ENCODE measurements at regions not wholly inside any gene's neighbourhood (a gene's known extent, or its start where the extent isn't known, plus 50 kb on each side); places are given as distances from the start of the nearest gene placed in this dataset.

GRCh38 chr2:133811409-133812125 is 243.3 kb upstream of the NCKAP5 start:
- CTCF ChIA-PET = no interaction called here

GRCh38 chr2:133812826-133813617 is 244.8 kb upstream of the NCKAP5 start:
- TF ChIP-seq CTCF (IDR thresholded peaks at IDR 0.05; ENCODE audit: control extremely low read depth, extremely low read depth, low read depth, missing control alignments) = no peak
- no peak for DNase-seq (ENCODE audit: extremely low spot score)
- ChIA-PET CTCF (no interaction called here), POLR2A (no interaction called here)

More at GRCh38 chr2:133811409-133812125, 243.3 kb upstream of the NCKAP5 start:
- POLR2A ChIA-PET = no interaction called here
- no peak for TF ChIP-seq CTCF (IDR thresholded peaks at IDR 0.05; ENCODE audit: control extremely low read depth, extremely low read depth, low read depth, missing control alignments)
- DNase-seq (ENCODE audit: extremely low spot score) = no peak

- CTCF ChIA-PET = interaction anchor here (1.0 to 1.9 kb wide), 2 partner anchors 9 to 29 kb away, joined by 3 read pairs; no protein-coding TSS in a partner anchor
- POLR2A ChIA-PET = no interaction called here
Observed at GRCh38 chr2:133814890-133815289, 246.6 kb upstream of the NCKAP5 start.

GRCh38 chr2:133816037-133816436 is 247.8 kb upstream of the NCKAP5 start:
- DNase-seq (ENCODE audit: extremely low spot score) = no peak
- CTCF ChIA-PET = interaction anchor here (1.9 kb wide), 1 partner anchor 28 kb away, joined by 3 read pairs; no protein-coding TSS in a partner anchor
- no peak for TF ChIP-seq CTCF (IDR thresholded peaks at IDR 0.05; ENCODE audit: control extremely low read depth, extremely low read depth, low read depth, missing control alignments)
- POLR2A ChIA-PET = no interaction called here

More at GRCh38 chr2:133814890-133815289, 246.6 kb upstream of the NCKAP5 start:
- no peak for DNase-seq (ENCODE audit: extremely low spot score)
- TF ChIP-seq CTCF (IDR thresholded peaks at IDR 0.05; ENCODE audit: control extremely low read depth, extremely low read depth, low read depth, missing control alignments) = no peak

GRCh38 chr2:133817680-133818566 is 249.7 kb upstream of the NCKAP5 start:
- POLR2A ChIA-PET = no interaction called here
- CTCF ChIA-PET = interaction anchor here (1.0 kb wide), 1 partner anchor 27 kb away, joined by 3 read pairs; no protein-coding TSS in a partner anchor
- no peak for DNase-seq (ENCODE audit: extremely low spot score)
- no peak for TF ChIP-seq CTCF (IDR thresholded peaks at IDR 0.05; ENCODE audit: control extremely low read depth, extremely low read depth, low read depth, missing control alignments)

GRCh38 chr2:133818661-133819060 is 250.4 kb upstream of the NCKAP5 start:
- POLR2A ChIA-PET = no interaction called here
- no peak for TF ChIP-seq CTCF (IDR thresholded peaks at IDR 0.05; ENCODE audit: control extremely low read depth, extremely low read depth, low read depth, missing control alignments)
- DNase-seq (ENCODE audit: extremely low spot score) = no peak

More at GRCh38 chr2:133818661-133819060, 250.4 kb upstream of the NCKAP5 start:
- CTCF ChIA-PET = no interaction called here

All from GM10248 (cell line).